OCI-LY7 (cell line): ENCODE measurements at regions not wholly inside any gene's neighbourhood (a gene's known extent, or its start where the extent isn't known, plus 50 kb on each side); places are given as distances from the start of the nearest gene placed in this dataset.

Experiments
- CTCF ChIP-seq: fragments of 200-600 bp; sonication (generic); conservative IDR thresholded peaks from 2 replicates; pipeline ENCODE4 v1.5.1; 2014; ENCODE audit warnings: mild to moderate bottlenecking, antibody characterized with exemption, low read length, moderate library complexity, mixed read lengths
- EZH2phosphoT487 ChIP-seq: fragments of 200-600 bp; sonication (generic); IDR thresholded peaks from 2 replicates; pipeline ENCODE4 v1.6.1; 2018; ENCODE audit warnings: low read depth, borderline replicate concordance, mild to moderate bottlenecking, mixed run types, antibody characterized with exemption, low read length, moderate library complexity, mixed read lengths

- TF ChIP-seq EZH2phosphoT487: no peak
- no peak for TF ChIP-seq CTCF
Observed at GRCh38 chr2:144320491-144320890, 199.4 kb downstream of the ZEB2 start.
